SK-N-SH (cell line): ENCODE measurements at regions not wholly inside any gene's neighbourhood (a gene's known extent, or its start where the extent isn't known, plus 50 kb on each side); places are given as distances from the start of the nearest gene placed in this dataset.

Experiments used
- CTCF ChIA-PET: fragments of 300-600, 350-600 bp; formaldehyde crosslinking; extraction: SDS; loops from one replicate; lab custom pipeline; 2021; lab: Yijun Ruan, JAX
- POLR2A ChIA-PET: fragments of 350-600 bp; sonication (Branson Sonifier 250); formaldehyde crosslinking; extraction: SDS; loops from one replicate; lab custom pipeline; 2020; ENCODE audit warnings: antibody characterized with exemption, inconsistent platforms; lab: Yijun Ruan, JAX
- DNase-seq: peaks from one replicate; pipeline ENCODE4 v3.0.0; 2012
- H2AFZ ChIP-seq: fragments of 200-600 bp; sonication (generic); 2 replicates; pipeline ENCODE4 v1.8.1; 2016; ENCODE audit warnings: antibody characterized with exemption, mild to moderate bottlenecking, low read depth
- H3F3A ChIP-seq: fragments of 200-600 bp; sonication (generic); replicated peaks from 2 replicates; pipeline ENCODE3; 2016; ENCODE audit warnings: antibody characterized with exemption, mild to moderate bottlenecking; ENCODE audit not compliant: insufficient read depth
- H3K27ac ChIP-seq, 2 experiments: fragments of 200-500 bp in 1 of 2; fragments of 200-600 bp in 1 of 2; sonication (Bioruptor generic) in 1 of 2; sonication (generic), shearing (Covaris generic) in 1 of 2; 2 replicates each; pipeline versions ENCODE4 v1.5.1 to v1.6.1; 2014 to 2016; ENCODE audit warnings: low read depth in 2 of 2, inconsistent platforms in 1 of 2, low read length in 1 of 2, mild to moderate bottlenecking in 1 of 2, mixed read lengths in 1 of 2
- H3K27me3 ChIP-seq: fragments of 200-600 bp; sonication (generic), shearing (Covaris generic); 2 replicates; pipeline ENCODE4 v1.6.1; 2016; ENCODE audit warnings: mixed run types; ENCODE audit not compliant: insufficient read depth
- H3K36me3 ChIP-seq, 2 experiments: fragments of 200-500 bp in 1 of 2; fragments of 200-600 bp in 1 of 2; sonication (Bioruptor generic) in 1 of 2; sonication (generic) in 1 of 2; replicated peaks in 1 of 2; 2 replicates each; pipeline versions ENCODE3 to v1.5.1; 2014 to 2016; ENCODE audit warnings: low read length in 1 of 2, mild to moderate bottlenecking in 1 of 2; ENCODE audit not compliant: insufficient read depth in 2 of 2, control insufficient read depth in 1 of 2
- H3K4me1 ChIP-seq, 2 experiments: fragments of 200-500 bp in 1 of 2; fragments of 200-600 bp in 1 of 2; sonication (Bioruptor generic) in 1 of 2; sonication (generic), shearing (Covaris generic) in 1 of 2; 2 replicates each; pipeline versions ENCODE4 v1.5.1 to v1.6.1; 2014 to 2016; ENCODE audit warnings: low read depth in 1 of 2, low read length in 1 of 2, mixed run types in 1 of 2; ENCODE audit not compliant: insufficient read depth in 2 of 2, control insufficient read depth in 1 of 2
- H3K4me2 ChIP-seq: fragments of 200-600 bp; sonication (generic), shearing (Covaris generic); 2 replicates; pipeline ENCODE4 v1.6.1; 2017; ENCODE audit warnings: mixed run types
- H3K4me3 ChIP-seq, 2 experiments: fragments of 200-500 bp in 1 of 2; fragments of 200-600 bp in 1 of 2; sonication (Bioruptor generic) in 1 of 2; sonication (generic), shearing (Covaris generic) in 1 of 2; 2 replicates each; pipeline versions ENCODE4 v1.5.1 to v1.8.1; 2014 to 2016; ENCODE audit warnings: low read depth in 2 of 2, inconsistent platforms in 1 of 2, low read length in 1 of 2, mild to moderate bottlenecking in 1 of 2, mixed read lengths in 1 of 2, moderate library complexity in 1 of 2
- H3K79me2 ChIP-seq: fragments of 200-600 bp; sonication (generic); 2 replicates; pipeline ENCODE4 v1.8.1; 2017; ENCODE audit warnings: mild to moderate bottlenecking; ENCODE audit not compliant: insufficient read depth
- H3K9ac ChIP-seq: fragments of 200-600 bp; sonication (generic); 2 replicates; pipeline ENCODE4 v1.6.1; 2017; ENCODE audit warnings: mixed run types
- H3K9me2 ChIP-seq: fragments of 200-600 bp; sonication (generic); 2 replicates; pipeline ENCODE4 v1.6.1; 2017; ENCODE audit warnings: mixed run types
- H3K9me3 ChIP-seq: fragments of 200-600 bp; sonication (generic); 2 replicates; pipeline ENCODE4 v1.6.1; 2017; ENCODE audit warnings: mixed run types, mild to moderate bottlenecking, moderate library complexity
- H4K20me1 ChIP-seq: fragments of 200-600 bp; sonication (generic); 2 replicates; pipeline ENCODE4 v1.6.1; 2017; ENCODE audit warnings: mild to moderate bottlenecking, mixed run types; ENCODE audit not compliant: insufficient read depth
- CHD2 ChIP-seq: fragments of 150-350 bp; IDR thresholded peaks from 2 replicates; pipeline ENCODE4 v1.6.1; 2018; ENCODE audit warnings: low read length; ENCODE audit not compliant: partially characterized antibody
- CTCF ChIP-seq: fragments of 200-600 bp; sonication (generic); IDR thresholded peaks from 2 replicates; pipeline ENCODE4 v1.6.1; 2017; ENCODE audit warnings: antibody characterized with exemption, mild to moderate bottlenecking, moderate library complexity
- FOXJ3 ChIP-seq: sonication (generic); formaldehyde crosslinking; IDR thresholded peaks from 2 replicates; pipeline ENCODE4 v1.5.1; 2020; ENCODE audit warnings: mild to moderate bottlenecking, missing genetic modification reagents
- FOXM1 ChIP-seq: IDR thresholded peaks from 2 replicates; pipeline ENCODE4 v1.4.0; 2012; ENCODE audit warnings: low read depth, mild to moderate bottlenecking
- GABPA ChIP-seq: IDR thresholded peaks from 2 replicates; pipeline ENCODE4 v1.4.0; 2012; ENCODE audit warnings: low read depth, mild to moderate bottlenecking
- IRF3 ChIP-seq: fragments of 150-350 bp; IDR thresholded peaks from 2 replicates; pipeline ENCODE4 v1.6.1; 2016; ENCODE audit warnings: mild to moderate bottlenecking, low read depth, low read length
- JUND ChIP-seq: IDR thresholded peaks from 2 replicates; pipeline ENCODE4 v1.4.0; 2012
- MEF2A ChIP-seq: IDR thresholded peaks from 2 replicates; pipeline ENCODE4 v1.4.0; 2012; ENCODE audit warnings: low read depth, borderline replicate concordance
- NRF1 ChIP-seq: IDR thresholded peaks from 2 replicates; pipeline ENCODE4 v1.6.1; 2012; ENCODE audit warnings: low read depth, mild to moderate bottlenecking, low read length
- POLR2AphosphoS5 ChIP-seq: IDR thresholded peaks from 2 replicates; pipeline ENCODE4 v1.6.1; 2012; ENCODE audit warnings: low read depth, low read length
- RFX5 ChIP-seq: IDR thresholded peaks from 2 replicates; pipeline ENCODE4 v1.6.1; 2012; ENCODE audit warnings: mild to moderate bottlenecking, improper control_type of control experiment, low read length
- SIN3A ChIP-seq: IDR thresholded peaks from 2 replicates; pipeline ENCODE4 v1.6.1; 2012; ENCODE audit warnings: low read depth, mild to moderate bottlenecking, low read length, moderate library complexity, borderline replicate concordance
- TAF1 ChIP-seq: IDR thresholded peaks from 2 replicates; pipeline ENCODE4 v1.6.1; 2012; ENCODE audit warnings: low read depth, mild to moderate bottlenecking, low read length, moderate library complexity, borderline replicate concordance
- USF2 ChIP-seq: fragments of 150-350 bp; IDR thresholded peaks from 2 replicates; pipeline ENCODE4 v1.6.1; 2017; ENCODE audit warnings: antibody characterized with exemption, low read length, low read depth, borderline replicate concordance
- YY1 ChIP-seq: IDR thresholded peaks from 2 replicates; pipeline ENCODE4 v1.4.0; 2012; ENCODE audit warnings: low read depth, mild to moderate bottlenecking
- ZBTB33 ChIP-seq: IDR thresholded peaks from 2 replicates; pipeline ENCODE4 v1.4.0; 2012; ENCODE audit warnings: low read depth, borderline replicate concordance
- WGBS: methylation state at CpG from one replicate; pipeline ENCODE4 v1.1.6; 2017; ENCODE audit warnings: low lambda C conversion rate; 5-methylcytosine and 5-hydroxymethylcytosine counted together
- TF ChIP-seq, protein P1 (sequence below): IDR thresholded peaks from 2 replicates; pipeline ENCODE4 v1.4.0; 2012; ENCODE audit warnings: low read depth
- TF ChIP-seq, protein P2 (sequence below): IDR thresholded peaks from 2 replicates; pipeline ENCODE4; 2012

GRCh38 chr2:67526283-67526682, 129.2 kb downstream of the ETAA1 start:
- Histone ChIP-seq H4K20me1 (no peaks in the 10 kb centered on the region), H3K4me3 (no peak overlapping the region)
- TF ChIP-seq IRF3 = no peak
- no peak for TF ChIP-seq MEF2A
- no peak for TF ChIP-seq CHD2
- TF ChIP-seq TAF1 = no peak
- TF ChIP-seq CTCF = no peak
- no peak for TF ChIP-seq NRF1
- no peak for TF ChIP-seq SIN3A
- no peak for TF ChIP-seq FOXM1
- TF ChIP-seq YY1 = no peak
- TF ChIP-seq GABPA = no peak
- TF ChIP-seq, all 33 proteins: peak for 0
- no peak for DNase-seq
- WGBS = 68% methylated on average over 4 of the region's 4 CpGs
- Histone ChIP-seq H3K27me3 (no peaks in the 10 kb centered on the region), H3K79me2 (no peaks in the 10 kb centered on the region), H3K27ac (no peak overlapping the region), H3K36me3 (no peaks in the 10 kb centered on the region), H3K9me3 (no peaks in the 10 kb centered on the region), H3K4me1 (no peaks in the 10 kb centered on the region; a peak in 1 of 4 replicates), H2AFZ (no peak overlapping the region), H3K9ac (no peak overlapping the region), H3K9me2 (no peaks in the 10 kb centered on the region), H3K4me2 (no peak overlapping the region), H3F3A (no peaks in the 10 kb centered on the region)
- POLR2A ChIA-PET = no interaction called here
- CTCF ChIA-PET = interaction anchor here (1.3 kb wide), 1 partner anchor 9 kb away, joined by 4 read pairs; no protein-coding TSS in a partner anchor

DNA sequence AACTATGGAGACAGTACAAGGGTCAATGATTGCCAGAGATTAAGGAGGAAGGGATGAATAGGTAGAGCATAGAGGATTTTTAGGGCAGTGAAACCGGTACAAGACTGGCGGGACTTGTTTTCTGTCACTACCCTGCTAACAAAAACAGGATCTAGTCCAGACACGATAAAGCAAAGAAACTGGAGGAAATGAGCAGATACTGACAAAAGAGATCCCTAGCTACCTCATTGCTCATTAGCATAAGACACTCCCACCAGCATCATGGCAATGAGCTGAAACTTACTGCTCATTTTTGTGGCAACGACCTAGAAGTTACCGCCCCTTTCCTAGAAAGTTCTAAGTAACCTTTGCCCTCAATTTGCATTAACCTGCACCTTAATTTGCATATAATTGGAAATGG, 131.2 kb downstream of the ETAA1 start:
- POLR2A ChIA-PET = no interaction called here
- Histone ChIP-seq H3K4me2 (no peak overlapping the region), H4K20me1 (no peaks in the 10 kb centered on the region), H3K36me3 (no peaks in the 10 kb centered on the region), H3K9me2 (no peaks in the 10 kb centered on the region), H3K79me2 (no peaks in the 10 kb centered on the region), H3K9me3 (no peaks in the 10 kb centered on the region), H3K9ac (no peak overlapping the region), H3K4me1 (no peaks in the 10 kb centered on the region; a peak in 1 of 4 replicates), H3F3A (no peaks in the 10 kb centered on the region), H3K27me3 (no peaks in the 10 kb centered on the region), H3K4me3 (no peak overlapping the region), H2AFZ (no peak overlapping the region), H3K27ac (no peak overlapping the region)
- CTCF ChIA-PET = no interaction called here
- WGBS = 93% methylated on average over 5 of the region's 5 CpGs
- no peak for DNase-seq
- TF ChIP-seq JUND (no peak), GABPA (no peak), TAF1 (no peak), RFX5 (no peak), ZBTB33 (no peak), POLR2AphosphoS5 (no peak), NRF1 (no peak), YY1 (no peak), FOXJ3 (CRISPR knock-in tag) (no peak), USF2 (no peak)
- TF ChIP-seq, protein P1, sequence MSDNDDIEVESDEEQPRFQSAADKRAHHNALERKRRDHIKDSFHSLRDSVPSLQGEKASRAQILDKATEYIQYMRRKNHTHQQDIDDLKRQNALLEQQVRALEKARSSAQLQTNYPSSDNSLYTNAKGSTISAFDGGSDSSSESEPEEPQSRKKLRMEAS = no peak
- TF ChIP-seq, protein P2, sequence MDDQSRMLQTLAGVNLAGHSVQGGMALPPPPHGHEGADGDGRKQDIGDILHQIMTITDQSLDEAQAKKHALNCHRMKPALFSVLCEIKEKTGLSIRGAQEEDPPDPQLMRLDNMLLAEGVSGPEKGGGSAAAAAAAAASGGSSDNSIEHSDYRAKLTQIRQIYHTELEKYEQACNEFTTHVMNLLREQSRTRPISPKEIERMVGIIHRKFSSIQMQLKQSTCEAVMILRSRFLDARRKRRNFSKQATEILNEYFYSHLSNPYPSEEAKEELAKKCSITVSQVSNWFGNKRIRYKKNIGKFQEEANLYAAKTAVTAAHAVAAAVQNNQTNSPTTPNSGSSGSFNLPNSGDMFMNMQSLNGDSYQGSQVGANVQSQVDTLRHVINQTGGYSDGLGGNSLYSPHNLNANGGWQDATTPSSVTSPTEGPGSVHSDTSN = no peak
